Vagina (tissue), 2 donors: ENCODE measurements at regions not wholly inside any gene's neighbourhood (a gene's known extent, or its start where the extent isn't known, plus 50 kb on each side); places are given as distances from the start of the nearest gene placed in this dataset.

ENCODE experiments used
- DNase-seq, 2 donors: peaks; one replicate each; pipeline ENCODE4 v3.0.0-alpha.2; 2017; ENCODE audit errors: extremely low spot score in 2 of 2
- H3K27ac ChIP-seq: fragments of 200-600 bp; sonication (generic); one replicate; pipeline ENCODE4 v1.5.1; 2019
- H3K27me3 ChIP-seq: fragments of 200-600 bp; sonication (generic); one replicate; pipeline ENCODE4 v1.5.1; 2019
- H3K36me3 ChIP-seq, 2 donors: fragments of 200-600 bp; sonication (generic); one replicate each; pipeline ENCODE4 v1.5.1; 2017 to 2019
- H3K4me1 ChIP-seq: fragments of 200-600 bp; sonication (generic); one replicate; pipeline ENCODE4 v1.5.1; 2019
- H3K4me3 ChIP-seq, 2 donors: fragments of 200-600 bp; sonication (generic); 1 replicate in 1 of 2; 2 replicates in 1 of 2; pipeline ENCODE4 v1.5.1; 2016 to 2019
- H3K9me3 ChIP-seq: fragments of 200-600 bp; sonication (generic); one replicate; pipeline ENCODE4 v1.5.1; 2019
- POLR2A ChIP-seq, 2 donors: fragments of 450-650 bp; IDR thresholded peaks; one replicate each; pipeline ENCODE4 v1.6.1; 2017; ENCODE audit warnings: antibody characterized with exemption in 2 of 2, mild to moderate bottlenecking in 2 of 2, moderate library complexity in 2 of 2
- POLR2AphosphoS5 ChIP-seq, 2 donors: sonication (generic); formaldehyde crosslinking; IDR thresholded peaks; one replicate each; pipeline ENCODE4 v1.9.0; 2017; ENCODE audit warnings: antibody characterized with exemption in 2 of 2, mild to moderate bottlenecking in 2 of 2, low read depth in 1 of 2; ENCODE audit not compliant: insufficient read depth in 1 of 2
- intact Hi-C: fragments of 100-400 bp; cut with DNase I; formaldehyde crosslinking; loops from one replicate; pipeline ENCODE4 v1.15.1; 2023
- TF ChIP-seq, protein P1 (sequence below), 3 experiments: fragments of 450-650 bp in 2 of 3; fragments of 200-600 bp in 1 of 3; sonication (generic) in 1 of 3; IDR thresholded peaks; one replicate each; pipeline ENCODE4 v1.5.1; 2017 to 2019; ENCODE audit warnings: antibody characterized with exemption in 3 of 3, mild to moderate bottlenecking in 2 of 3, moderate library complexity in 2 of 3

DNA sequence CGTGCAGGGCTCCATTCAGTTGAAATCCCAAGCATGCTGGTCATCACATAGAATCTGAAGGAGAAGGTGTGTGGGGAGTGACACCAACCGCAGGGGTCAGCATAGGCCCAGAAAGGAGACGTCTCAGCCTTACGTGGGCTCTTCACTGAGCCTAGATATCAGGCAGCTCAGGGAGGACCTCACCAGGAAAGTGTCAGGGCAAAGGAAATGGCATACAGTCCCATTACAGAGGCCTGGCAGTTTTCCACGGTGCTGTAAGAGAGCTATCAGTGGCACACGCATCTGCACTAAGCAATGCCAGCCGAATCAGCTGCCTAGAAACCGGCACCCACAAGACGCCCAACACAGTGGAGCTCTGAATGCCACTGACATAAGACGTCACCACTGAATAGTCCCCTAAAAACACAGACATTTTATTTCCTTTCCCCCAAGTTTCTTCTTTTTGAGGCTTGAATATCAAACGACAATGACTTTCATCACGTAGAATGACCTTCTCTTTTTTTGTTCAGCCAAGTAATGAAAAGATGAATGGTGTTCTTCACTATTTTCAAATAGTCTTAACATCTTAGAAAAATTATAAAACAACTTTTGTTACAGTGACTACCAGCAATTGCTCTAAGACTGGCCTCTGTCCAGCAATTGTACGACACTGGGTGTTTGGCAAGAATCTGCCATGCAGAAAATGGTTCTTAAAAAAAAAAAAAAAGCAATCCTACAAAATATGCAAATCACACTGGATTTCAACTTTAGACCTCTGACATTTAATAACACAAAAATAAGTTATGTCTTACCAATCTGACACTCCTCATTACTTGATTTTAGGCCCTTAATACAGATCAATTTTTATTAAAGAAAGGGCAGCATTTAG is 88.9 kb upstream of the FOXQ1 start:
- intact Hi-C loops, result no loop called here
- TF ChIP-seq POLR2A (IDR thresholded peaks at IDR 0.05), result no peak
- no peak for TF ChIP-seq POLR2AphosphoS5 (IDR thresholded peaks at IDR 0.05; ENCODE audit: insufficient read depth in 1 of 2, low read depth in 1 of 2)
- TF ChIP-seq, protein P1, sequence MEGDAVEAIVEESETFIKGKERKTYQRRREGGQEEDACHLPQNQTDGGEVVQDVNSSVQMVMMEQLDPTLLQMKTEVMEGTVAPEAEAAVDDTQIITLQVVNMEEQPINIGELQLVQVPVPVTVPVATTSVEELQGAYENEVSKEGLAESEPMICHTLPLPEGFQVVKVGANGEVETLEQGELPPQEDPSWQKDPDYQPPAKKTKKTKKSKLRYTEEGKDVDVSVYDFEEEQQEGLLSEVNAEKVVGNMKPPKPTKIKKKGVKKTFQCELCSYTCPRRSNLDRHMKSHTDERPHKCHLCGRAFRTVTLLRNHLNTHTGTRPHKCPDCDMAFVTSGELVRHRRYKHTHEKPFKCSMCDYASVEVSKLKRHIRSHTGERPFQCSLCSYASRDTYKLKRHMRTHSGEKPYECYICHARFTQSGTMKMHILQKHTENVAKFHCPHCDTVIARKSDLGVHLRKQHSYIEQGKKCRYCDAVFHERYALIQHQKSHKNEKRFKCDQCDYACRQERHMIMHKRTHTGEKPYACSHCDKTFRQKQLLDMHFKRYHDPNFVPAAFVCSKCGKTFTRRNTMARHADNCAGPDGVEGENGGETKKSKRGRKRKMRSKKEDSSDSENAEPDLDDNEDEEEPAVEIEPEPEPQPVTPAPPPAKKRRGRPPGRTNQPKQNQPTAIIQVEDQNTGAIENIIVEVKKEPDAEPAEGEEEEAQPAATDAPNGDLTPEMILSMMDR (IDR thresholded peaks at IDR 0.05), result no peak
- Histone ChIP-seq H3K4me1 (no peaks in the 10 kb centered on the region), H3K9me3 (no peaks in the 10 kb centered on the region), H3K4me3 (no peak overlapping the region), H3K27me3 (no peaks in the 10 kb centered on the region), H3K36me3 (no peaks in the 10 kb centered on the region), H3K27ac (no peak overlapping the region)
- DNase-seq, result no peak

DNA sequence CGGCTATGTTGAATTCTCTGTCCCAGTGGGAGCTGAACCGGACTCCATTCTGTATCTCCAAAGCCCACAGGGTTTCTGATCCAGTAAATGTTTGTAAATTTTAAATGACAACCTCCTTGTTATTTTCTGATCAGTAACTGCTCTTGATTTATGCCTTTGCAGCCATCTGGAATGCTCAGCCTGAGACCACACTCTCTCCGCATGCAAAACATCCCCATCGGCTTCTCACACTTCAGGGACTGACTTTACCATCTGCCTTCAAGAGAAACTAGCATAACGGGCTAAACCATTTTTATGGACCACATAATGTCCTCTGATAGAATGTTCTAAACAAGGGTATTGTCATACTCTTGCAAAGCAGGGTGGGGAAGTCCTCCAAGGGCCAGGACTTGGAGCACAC is 94.5 kb upstream of the FOXQ1 start:
- DNase-seq, result no peak
- TF ChIP-seq POLR2AphosphoS5 (IDR thresholded peaks at IDR 0.05; ENCODE audit: insufficient read depth in 1 of 2, low read depth in 1 of 2), result no peak
- TF ChIP-seq, protein P1 (IDR thresholded peaks at IDR 0.05), result no peak
- no peak for TF ChIP-seq POLR2A (IDR thresholded peaks at IDR 0.05)
- H3K4me3 ChIP-seq, result no peak overlapping the region
- H3K4me1 ChIP-seq, result no peaks in the 10 kb centered on the region
- intact Hi-C loops, result no loop called here
- no peaks in the 10 kb centered on the region for H3K27me3 ChIP-seq
- H3K27ac ChIP-seq, result no peak overlapping the region
- H3K9me3 ChIP-seq, result no peaks in the 10 kb centered on the region
- H3K36me3 ChIP-seq, result no peaks in the 10 kb centered on the region

DNA sequence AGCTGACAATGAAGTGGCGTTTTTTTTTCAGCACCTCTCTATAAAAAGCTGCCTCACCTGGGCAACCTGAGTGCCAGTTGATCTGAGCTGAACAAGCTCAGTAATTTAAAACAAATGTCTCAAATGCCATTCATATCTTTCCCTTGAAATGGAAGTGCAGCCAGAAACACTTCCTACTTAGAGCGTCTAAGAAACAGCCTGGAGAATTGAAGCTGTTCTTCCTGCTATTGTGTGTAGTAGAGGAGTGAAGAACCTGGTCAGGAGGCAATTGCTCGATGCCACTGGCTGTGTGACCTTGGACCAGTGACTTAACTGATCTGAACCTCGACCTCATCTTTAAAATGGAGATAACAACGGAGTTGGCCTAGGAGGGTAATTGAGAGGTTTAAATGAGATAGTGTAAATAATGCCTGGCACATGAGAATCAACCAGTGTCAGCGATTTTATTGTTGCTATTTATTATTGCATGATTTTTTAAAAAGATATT is 95.4 kb upstream of the FOXQ1 start:
- TF ChIP-seq POLR2AphosphoS5 (IDR thresholded peaks at IDR 0.05; ENCODE audit: insufficient read depth in 1 of 2, low read depth in 1 of 2), result no peak
- TF ChIP-seq, protein P1 (IDR thresholded peaks at IDR 0.05), result no peak
- TF ChIP-seq POLR2A (IDR thresholded peaks at IDR 0.05), result no peak
- Histone ChIP-seq H3K36me3 (no peaks in the 10 kb centered on the region), H3K27me3 (no peaks in the 10 kb centered on the region), H3K4me3 (no peak overlapping the region), H3K9me3 (no peaks in the 10 kb centered on the region), H3K4me1 (no peaks in the 10 kb centered on the region), H3K27ac (no peak overlapping the region)
- no peak for DNase-seq
- intact Hi-C loops, result no loop called here

DNA sequence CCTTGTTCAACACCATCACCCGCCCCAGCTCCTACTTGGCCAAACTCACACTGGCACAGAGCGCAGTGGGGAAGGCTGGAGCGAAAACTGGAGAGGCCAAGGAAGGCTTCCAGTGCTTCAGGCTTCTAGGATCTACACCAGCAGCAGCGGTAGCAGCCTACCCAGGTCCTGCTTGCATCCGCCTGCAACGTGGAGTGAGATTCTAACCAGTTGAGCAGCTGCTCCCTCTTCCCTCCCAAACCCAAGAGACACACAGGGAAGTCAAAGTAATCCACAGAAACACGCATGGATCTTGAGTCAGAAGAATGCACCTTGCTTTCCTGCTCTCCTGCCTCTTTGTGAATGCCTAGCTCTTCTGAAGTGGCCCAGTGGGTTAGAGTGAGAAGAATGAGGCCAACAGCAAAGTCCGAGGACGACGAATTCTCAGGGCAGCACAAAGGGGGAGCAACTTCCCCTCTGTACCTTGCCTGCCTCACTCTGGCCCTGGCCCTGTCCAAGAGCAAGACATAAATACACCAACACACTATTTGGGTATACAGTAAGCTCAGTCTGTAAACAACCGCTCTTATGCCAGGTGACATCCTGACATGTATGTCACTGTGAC is 95.9 kb upstream of the FOXQ1 start:
- Histone ChIP-seq H3K4me1 (no peaks in the 10 kb centered on the region), H3K27me3 (no peaks in the 10 kb centered on the region), H3K4me3 (no peak overlapping the region), H3K9me3 (no peaks in the 10 kb centered on the region), H3K36me3 (no peaks in the 10 kb centered on the region), H3K27ac (no peak overlapping the region)
- no peak for DNase-seq
- TF ChIP-seq, protein P1 (IDR thresholded peaks at IDR 0.05), result no peak
- TF ChIP-seq POLR2A (IDR thresholded peaks at IDR 0.05) (no peak), POLR2AphosphoS5 (IDR thresholded peaks at IDR 0.05; ENCODE audit: insufficient read depth in 1 of 2, low read depth in 1 of 2) (no peak)
- intact Hi-C loops, result no loop called here

DNA sequence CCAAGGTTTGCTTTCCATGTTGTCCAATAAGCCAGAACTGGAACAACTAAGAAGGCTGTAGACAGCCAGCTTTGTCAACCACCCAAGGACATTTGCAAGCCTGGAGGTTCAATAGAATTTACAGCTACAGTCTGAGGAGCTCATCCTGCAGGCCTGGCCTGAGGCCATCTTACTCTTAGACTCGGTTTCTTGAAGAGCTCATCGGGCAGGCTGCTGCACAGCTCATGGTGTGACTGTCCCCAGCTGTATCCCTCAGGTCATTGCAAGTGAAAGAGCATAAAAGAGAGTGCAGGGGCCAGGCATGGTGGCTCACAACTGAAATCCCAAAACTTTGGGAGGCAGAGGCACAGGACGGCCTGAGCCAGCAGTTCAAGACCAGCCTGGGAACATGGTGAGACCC is 96.9 kb upstream of the FOXQ1 start:
- DNase-seq, result no peak
- intact Hi-C loops, result no loop called here
- TF ChIP-seq, protein P1 (IDR thresholded peaks at IDR 0.05), result no peak
- TF ChIP-seq POLR2AphosphoS5 (IDR thresholded peaks at IDR 0.05; ENCODE audit: insufficient read depth in 1 of 2, low read depth in 1 of 2) (no peak), POLR2A (IDR thresholded peaks at IDR 0.05) (no peak)

More for the DNA sequence above, 96.9 kb upstream of the FOXQ1 start:
- H3K4me1 ChIP-seq, result no peaks in the 10 kb centered on the region
- no peaks in the 10 kb centered on the region for H3K27me3 ChIP-seq
- no peaks in the 10 kb centered on the region for H3K9me3 ChIP-seq
- H3K4me3 ChIP-seq, result no peak overlapping the region
- H3K27ac ChIP-seq, result no peak overlapping the region
- H3K36me3 ChIP-seq, result no peaks in the 10 kb centered on the region
